Gastroesophageal sphincter (tissue), 3 donors: ENCODE measurements at regions not wholly inside any gene's neighbourhood (a gene's known extent, or its start where the extent isn't known, plus 50 kb on each side); places are given as distances from the start of the nearest gene placed in this dataset.

Source experiments
- EP300 ChIP-seq: sonication (generic); formaldehyde crosslinking; IDR thresholded peaks from one replicate; pipeline ENCODE4 v1.6.1; 2017; ENCODE audit warnings: antibody characterized with exemption, mild to moderate bottlenecking
- POLR2A ChIP-seq, 2 donors: fragments of 450-650 bp; IDR thresholded peaks; one replicate each; pipeline ENCODE4 v1.6.1; 2017; ENCODE audit warnings: antibody characterized with exemption in 2 of 2, mild to moderate bottlenecking in 2 of 2, moderate library complexity in 1 of 2
- POLR2AphosphoS5 ChIP-seq: sonication (generic); formaldehyde crosslinking; IDR thresholded peaks from one replicate; pipeline ENCODE4 v1.6.1; 2017; ENCODE audit warnings: antibody characterized with exemption
- TF ChIP-seq, protein P1 (sequence below), 4 experiments: fragments of 200-600 bp in 2 of 4; fragments of 450-650 bp in 2 of 4; sonication (generic) in 1 of 4; IDR thresholded peaks; one replicate each; pipeline ENCODE4 v1.5.1; 2017 to 2019; ENCODE audit warnings: antibody characterized with exemption in 4 of 4, mild to moderate bottlenecking in 2 of 4, moderate library complexity in 2 of 4

DNA sequence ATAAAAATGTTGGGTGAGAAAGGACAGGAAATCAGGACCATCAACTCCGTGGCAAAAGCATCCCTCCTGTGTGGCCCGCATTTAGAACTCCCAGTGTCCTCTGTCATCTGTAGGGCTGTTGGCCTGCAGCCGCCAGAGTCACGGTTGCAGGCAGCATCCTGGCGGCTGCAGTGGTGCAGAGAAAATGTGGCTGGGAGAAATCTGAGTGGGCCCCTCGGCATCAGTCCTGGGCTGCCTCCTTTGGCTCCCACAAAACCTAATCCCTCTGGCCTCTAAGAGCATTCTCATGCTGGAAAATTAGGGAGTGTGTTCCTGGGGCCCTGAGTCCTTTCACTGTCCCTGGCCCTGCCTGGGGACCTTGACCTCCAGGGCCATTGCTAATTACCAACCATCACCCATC lies 121.9 kb downstream of the WT1 start:
- no peak for TF ChIP-seq POLR2A (IDR thresholded peaks at IDR 0.05)
- TF ChIP-seq, protein P1, sequence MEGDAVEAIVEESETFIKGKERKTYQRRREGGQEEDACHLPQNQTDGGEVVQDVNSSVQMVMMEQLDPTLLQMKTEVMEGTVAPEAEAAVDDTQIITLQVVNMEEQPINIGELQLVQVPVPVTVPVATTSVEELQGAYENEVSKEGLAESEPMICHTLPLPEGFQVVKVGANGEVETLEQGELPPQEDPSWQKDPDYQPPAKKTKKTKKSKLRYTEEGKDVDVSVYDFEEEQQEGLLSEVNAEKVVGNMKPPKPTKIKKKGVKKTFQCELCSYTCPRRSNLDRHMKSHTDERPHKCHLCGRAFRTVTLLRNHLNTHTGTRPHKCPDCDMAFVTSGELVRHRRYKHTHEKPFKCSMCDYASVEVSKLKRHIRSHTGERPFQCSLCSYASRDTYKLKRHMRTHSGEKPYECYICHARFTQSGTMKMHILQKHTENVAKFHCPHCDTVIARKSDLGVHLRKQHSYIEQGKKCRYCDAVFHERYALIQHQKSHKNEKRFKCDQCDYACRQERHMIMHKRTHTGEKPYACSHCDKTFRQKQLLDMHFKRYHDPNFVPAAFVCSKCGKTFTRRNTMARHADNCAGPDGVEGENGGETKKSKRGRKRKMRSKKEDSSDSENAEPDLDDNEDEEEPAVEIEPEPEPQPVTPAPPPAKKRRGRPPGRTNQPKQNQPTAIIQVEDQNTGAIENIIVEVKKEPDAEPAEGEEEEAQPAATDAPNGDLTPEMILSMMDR (IDR thresholded peaks at IDR 0.05): no peak
- no peak for TF ChIP-seq EP300
- TF ChIP-seq POLR2AphosphoS5: no peak
